ENCODE measurements at regions not wholly inside any gene's neighbourhood (a gene's known extent, or its start where the extent isn't known, plus 50 kb on each side); places are given as distances from the start of the nearest gene placed in this dataset.

- no peak for DNase-seq
Measured at GRCh38 chr9:35540315-35540714, 50.4 kb downstream of the RUSC2 start.

- no peak for DNase-seq
Measured at GRCh38 chr9:35546853-35547252, 56.9 kb downstream of the RUSC2 start.

GRCh38 chr9:35547889-35548418, 57.1 kb upstream of the TESK1 start:
- DNase-seq = no peak

- DNase-seq = no peak
Measured at GRCh38 chr9:35548571-35548970, 56.5 kb upstream of the TESK1 start.

GRCh38 chr9:35549441-35549840, 55.6 kb upstream of the TESK1 start:
- no peak for DNase-seq

- no peak for DNase-seq
Measured at GRCh38 chr9:35552376-35552775, 52.7 kb upstream of the TESK1 start.

- no peak for DNase-seq
Measured at GRCh38 chr9:35552837-35553236, 52.2 kb upstream of the TESK1 start.

- DNase-seq = peak; percentile 15
Measured at GRCh38 chr9:35553670-35554543, 51.2 kb upstream of the TESK1 start.

GRCh38 chr9:35555246-35555701, 49.8 kb upstream of the TESK1 start:
- no peak for DNase-seq

All from stimulated activated CD4-positive, alpha-beta T cell treated with anti-CD3 and anti-CD28 coated beads, Interleukin-12 subunit alpha, Interleukin-12 subunit beta, amount 100 ng/mL, for 4 hours (primary cell).